ENCODE measurements at regions not wholly inside any gene's neighbourhood (a gene's known extent, or its start where the extent isn't known, plus 50 kb on each side); places are given as distances from the start of the nearest gene placed in this dataset.
A peak's percentile ranks its signal among the peaks of the same experiment; 100 is the strongest.

DNA sequence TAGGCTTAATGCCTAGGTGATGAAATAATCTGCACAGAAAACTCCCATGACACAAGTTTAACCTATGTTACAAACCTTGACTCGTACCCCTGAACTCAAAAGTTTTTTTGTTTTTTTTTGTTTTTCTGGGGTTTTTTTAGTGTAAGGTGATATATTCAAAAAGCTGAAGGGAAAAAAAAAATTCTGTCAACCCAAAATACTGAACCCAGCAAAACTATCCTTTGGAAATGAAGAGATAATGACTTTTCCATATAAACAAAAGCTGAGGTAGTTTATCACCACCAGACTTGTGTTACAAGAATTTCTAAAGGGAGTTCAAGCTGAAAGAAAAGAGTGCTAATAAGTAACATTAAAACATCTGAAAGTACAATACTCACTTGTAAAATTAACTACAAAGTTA lies 448.1 kb downstream of the KCNH5 start:
- Histone ChIP-seq H3K9me3 (replicated peaks in 1 of 2; ENCODE audit: control insufficient read depth in 2 of 2, insufficient read depth in 1 of 2, low read depth in 1 of 2, low read length in 2 of 2) (no peaks in the 10 kb centered on the region), H3K79me1 (ENCODE audit: low read depth, low read length) (no peaks in the 10 kb centered on the region), H2BK120ac (ENCODE audit: low read depth, low read length) (no peak overlapping the region), H2BK12ac (ENCODE audit: low read length) (no peak overlapping the region), H4K91ac (ENCODE audit: low read depth, low read length, poor library complexity) (no peak overlapping the region), H2AFZ (ENCODE audit: low read length) (no peak overlapping the region), H3K4me1 (ENCODE audit: control insufficient read depth in 2 of 2, insufficient read depth in 1 of 2, low read depth in 1 of 2, low read length in 2 of 2) (no peaks in the 10 kb centered on the region), H3K36me3 (replicated peaks in 1 of 2; ENCODE audit: control insufficient read depth in 2 of 2, insufficient read depth in 2 of 2, low read length in 2 of 2) (no peaks in the 10 kb centered on the region), H3K4ac (ENCODE audit: low read length) (no peak overlapping the region), H3K14ac (ENCODE audit: low read length) (no peak overlapping the region), H2BK15ac (ENCODE audit: low read length) (no peak overlapping the region), H3K27ac (replicated peaks; ENCODE audit: low read length) (no peak overlapping the region), H3K4me2 (ENCODE audit: insufficient read depth, low read length, poor library complexity, severe bottlenecking) (no peak overlapping the region), H3K18ac (ENCODE audit: low read length) (no peak overlapping the region), H3K23ac (ENCODE audit: low read depth, low read length, poor library complexity) (no peak overlapping the region), H3K4me3 (ENCODE audit: low read length in 2 of 2) (no peak overlapping the region), H4K8ac (ENCODE audit: low read depth, low read length) (no peak overlapping the region), H3K9ac (ENCODE audit: low read depth, low read length, poor library complexity) (no peak overlapping the region), H3K27me3 (ENCODE audit: control insufficient read depth in 3 of 3, insufficient read depth in 3 of 3, low read depth in 1 of 3, low read length in 3 of 3) (no peaks in the 10 kb centered on the region), H2AK5ac (ENCODE audit: low read depth, low read length) (no peak overlapping the region), H2BK5ac (ENCODE audit: low read length) (no peak overlapping the region)
- no peak for DNase-seq (ENCODE audit: low spot score)
- WGBS, 2 donors (ENCODE audit: extremely low coverage in 2 of 2, insufficient read length in 2 of 2, insufficient replicate concordance in 1 of 2), result no CpG with 5 or more reads among the region's 1 CpG

DNA sequence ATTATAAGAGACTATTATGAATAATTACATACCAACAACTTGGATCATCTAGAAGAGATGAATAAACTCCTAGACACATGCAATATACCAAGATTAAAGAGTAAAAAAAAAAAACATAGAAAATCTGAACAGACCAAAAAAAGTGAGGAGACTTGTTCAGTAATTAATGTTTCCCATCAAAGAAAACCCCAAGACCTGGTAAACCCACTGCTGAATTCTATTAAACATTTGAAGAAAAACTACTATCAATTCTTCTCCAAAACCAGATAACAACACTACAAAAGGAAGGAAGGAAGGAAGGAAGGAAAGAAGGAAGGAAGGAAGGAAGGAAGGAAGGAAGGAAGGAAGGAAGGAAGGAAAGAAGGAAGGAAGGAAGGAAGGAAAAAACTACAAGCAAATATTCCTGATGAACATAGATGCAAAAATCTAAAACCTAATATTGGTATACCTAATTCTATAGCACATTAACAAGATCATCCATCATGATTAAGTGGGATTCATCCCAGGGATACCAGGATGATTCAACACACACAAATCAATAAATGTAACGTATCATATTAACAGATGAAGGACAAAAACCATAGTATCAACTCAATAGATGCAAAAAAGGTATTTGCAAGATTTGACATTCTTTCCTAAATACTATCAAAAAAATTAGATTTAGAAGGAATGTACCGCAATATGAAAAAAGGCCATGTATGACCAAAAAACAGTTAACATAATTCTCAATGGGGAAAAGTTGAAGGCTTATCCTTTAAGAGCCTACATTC lies 445.5 kb downstream of the KCNH5 start:
- Histone ChIP-seq H3K14ac (ENCODE audit: low read length) (no peak overlapping the region), H3K18ac (ENCODE audit: low read length) (no peak overlapping the region)
- no CpG with 5 or more reads among the region's 2 CpGs for WGBS, 2 donors (ENCODE audit: extremely low coverage in 2 of 2, insufficient read length in 2 of 2, insufficient replicate concordance in 1 of 2)

DNA sequence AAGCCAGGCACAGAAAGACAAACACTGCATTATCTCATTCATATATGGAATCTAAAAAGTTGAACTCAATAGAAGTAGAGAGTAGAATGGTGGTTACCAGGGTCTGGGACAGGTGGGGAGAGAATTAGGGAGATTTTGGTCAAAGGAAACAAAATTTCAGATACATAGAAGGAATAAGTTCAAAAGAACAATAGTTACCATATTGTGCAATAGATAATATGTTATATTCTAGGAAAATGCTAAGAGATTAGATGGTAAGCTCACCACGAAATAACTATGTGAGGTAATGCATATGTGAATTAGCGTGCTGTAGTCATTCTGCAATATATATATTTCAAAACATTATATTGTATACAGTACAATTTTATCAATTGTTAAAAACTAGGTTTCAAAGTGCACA lies 442.5 kb downstream of the KCNH5 start:
- WGBS, 2 donors (ENCODE audit: extremely low coverage in 2 of 2, insufficient read length in 2 of 2, insufficient replicate concordance in 1 of 2), result no CpG with 5 or more reads among the region's 2 CpGs
- H3K23ac ChIP-seq (ENCODE audit: low read depth, low read length, poor library complexity), result no peak overlapping the region
- no peak overlapping the region for H3K9ac ChIP-seq (ENCODE audit: low read depth, low read length, poor library complexity)
- H4K91ac ChIP-seq (ENCODE audit: low read depth, low read length, poor library complexity), result no peak overlapping the region
- H3K9me3 ChIP-seq (replicated peaks in 1 of 2; ENCODE audit: control insufficient read depth in 2 of 2, insufficient read depth in 1 of 2, low read depth in 1 of 2, low read length in 2 of 2), result no peaks in the 10 kb centered on the region
- no peak overlapping the region for H3K27ac ChIP-seq (replicated peaks; ENCODE audit: low read length)
- no peaks in the 10 kb centered on the region for H3K36me3 ChIP-seq (replicated peaks in 1 of 2; ENCODE audit: control insufficient read depth in 2 of 2, insufficient read depth in 2 of 2, low read length in 2 of 2)
- H3K4me1 ChIP-seq (ENCODE audit: control insufficient read depth in 2 of 2, insufficient read depth in 1 of 2, low read depth in 1 of 2, low read length in 2 of 2), result no peaks in the 10 kb centered on the region
- H2BK120ac ChIP-seq (ENCODE audit: low read depth, low read length), result no peak overlapping the region
- no peak overlapping the region for H3K4ac ChIP-seq (ENCODE audit: low read length)
- DNase-seq (ENCODE audit: low spot score), result no peak
- H3K79me1 ChIP-seq (ENCODE audit: low read depth, low read length), result no peaks in the 10 kb centered on the region
- H2AFZ ChIP-seq (ENCODE audit: low read length), result no peak overlapping the region
- H2BK12ac ChIP-seq (ENCODE audit: low read length), result no peak overlapping the region
- H3K27me3 ChIP-seq (ENCODE audit: control insufficient read depth in 3 of 3, insufficient read depth in 3 of 3, low read depth in 1 of 3, low read length in 3 of 3), result no peaks in the 10 kb centered on the region
- no peak overlapping the region for H2BK15ac ChIP-seq (ENCODE audit: low read length)
- H4K8ac ChIP-seq (ENCODE audit: low read depth, low read length), result no peak overlapping the region
- no peak overlapping the region for H3K4me2 ChIP-seq (ENCODE audit: insufficient read depth, low read length, poor library complexity, severe bottlenecking)
- no peak overlapping the region for H3K14ac ChIP-seq (ENCODE audit: low read length)
- H3K4me3 ChIP-seq (ENCODE audit: low read length in 2 of 2), result no peak overlapping the region
- no peak overlapping the region for H2BK5ac ChIP-seq (ENCODE audit: low read length)
- H2AK5ac ChIP-seq (ENCODE audit: low read depth, low read length), result no peak overlapping the region
- no peak overlapping the region for H3K18ac ChIP-seq (ENCODE audit: low read length)

More for the DNA sequence above, 445.5 kb downstream of the KCNH5 start:
- no peak overlapping the region for H2AFZ ChIP-seq (ENCODE audit: low read length)
- H3K4me2 ChIP-seq (ENCODE audit: insufficient read depth, low read length, poor library complexity, severe bottlenecking), result no peak overlapping the region
- H3K4me1 ChIP-seq (ENCODE audit: control insufficient read depth in 2 of 2, insufficient read depth in 1 of 2, low read depth in 1 of 2, low read length in 2 of 2), result no peaks in the 10 kb centered on the region
- no peak overlapping the region for H3K9ac ChIP-seq (ENCODE audit: low read depth, low read length, poor library complexity)
- H2BK12ac ChIP-seq (ENCODE audit: low read length), result no peak overlapping the region
- no peak overlapping the region for H2BK5ac ChIP-seq (ENCODE audit: low read length)
- H3K27me3 ChIP-seq (ENCODE audit: control insufficient read depth in 3 of 3, insufficient read depth in 3 of 3, low read depth in 1 of 3, low read length in 3 of 3), result no peaks in the 10 kb centered on the region
- no peak overlapping the region for H3K23ac ChIP-seq (ENCODE audit: low read depth, low read length, poor library complexity)
- H3K9me3 ChIP-seq (replicated peaks in 1 of 2; ENCODE audit: control insufficient read depth in 2 of 2, insufficient read depth in 1 of 2, low read depth in 1 of 2, low read length in 2 of 2), result no peaks in the 10 kb centered on the region
- no peak overlapping the region for H3K27ac ChIP-seq (replicated peaks; ENCODE audit: low read length)
- H3K36me3 ChIP-seq (replicated peaks in 1 of 2; ENCODE audit: control insufficient read depth in 2 of 2, insufficient read depth in 2 of 2, low read length in 2 of 2), result no peaks in the 10 kb centered on the region
- no peak overlapping the region for H2BK120ac ChIP-seq (ENCODE audit: low read depth, low read length)
- H3K4ac ChIP-seq (ENCODE audit: low read length), result no peak overlapping the region
- H4K8ac ChIP-seq (ENCODE audit: low read depth, low read length), result no peak overlapping the region
- no peaks in the 10 kb centered on the region for H3K79me1 ChIP-seq (ENCODE audit: low read depth, low read length)
- no peak for DNase-seq (ENCODE audit: low spot score)
- no peak overlapping the region for H4K91ac ChIP-seq (ENCODE audit: low read depth, low read length, poor library complexity)
- H3K4me3 ChIP-seq (ENCODE audit: low read length in 2 of 2), result no peak overlapping the region
- no peak overlapping the region for H2AK5ac ChIP-seq (ENCODE audit: low read depth, low read length)
- no peak overlapping the region for H2BK15ac ChIP-seq (ENCODE audit: low read length)

DNA sequence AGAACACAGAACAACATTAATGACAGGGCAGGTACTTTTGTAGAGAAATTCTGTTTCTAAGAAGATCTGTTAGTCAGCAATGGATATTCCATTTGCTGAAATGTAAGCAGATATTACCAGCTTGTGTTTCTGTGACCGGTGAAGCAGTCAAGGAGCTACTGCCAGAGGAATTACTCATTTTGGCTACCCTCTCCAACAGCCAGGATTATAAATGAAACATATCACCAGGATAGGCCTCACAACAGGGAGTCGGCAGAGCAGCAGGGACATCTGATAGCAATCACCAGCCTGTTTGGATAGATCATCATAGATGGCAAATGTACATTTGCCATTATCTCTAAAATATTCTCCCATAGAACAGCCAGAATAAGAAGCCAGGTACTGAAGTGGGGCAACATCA lies 440.7 kb downstream of the KCNH5 start:
- H4K91ac ChIP-seq (ENCODE audit: low read depth, low read length, poor library complexity), result no peak overlapping the region
- H3K9ac ChIP-seq (ENCODE audit: low read depth, low read length, poor library complexity), result no peak overlapping the region
- no peaks in the 10 kb centered on the region for H3K27me3 ChIP-seq (ENCODE audit: control insufficient read depth in 3 of 3, insufficient read depth in 3 of 3, low read depth in 1 of 3, low read length in 3 of 3)
- no peaks in the 10 kb centered on the region for H3K36me3 ChIP-seq (replicated peaks in 1 of 2; ENCODE audit: control insufficient read depth in 2 of 2, insufficient read depth in 2 of 2, low read length in 2 of 2)
- H3K23ac ChIP-seq (ENCODE audit: low read depth, low read length, poor library complexity), result no peak overlapping the region
- H3K79me1 ChIP-seq (ENCODE audit: low read depth, low read length), result no peaks in the 10 kb centered on the region
- no peak for DNase-seq (ENCODE audit: low spot score)
- no peaks in the 10 kb centered on the region for H3K9me3 ChIP-seq (replicated peaks in 1 of 2; ENCODE audit: control insufficient read depth in 2 of 2, insufficient read depth in 1 of 2, low read depth in 1 of 2, low read length in 2 of 2)
- no peak overlapping the region for H2BK12ac ChIP-seq (ENCODE audit: low read length)
- H3K4ac ChIP-seq (ENCODE audit: low read length), result no peak overlapping the region
- H3K4me3 ChIP-seq (ENCODE audit: low read length in 2 of 2), result no peak overlapping the region
- no peak overlapping the region for H2AK5ac ChIP-seq (ENCODE audit: low read depth, low read length)
- no peak overlapping the region for H3K18ac ChIP-seq (ENCODE audit: low read length)
- no CpG with 5 or more reads among the region's 2 CpGs for WGBS, 2 donors (ENCODE audit: extremely low coverage in 2 of 2, insufficient read length in 2 of 2, insufficient replicate concordance in 1 of 2)
- H3K4me1 ChIP-seq (ENCODE audit: control insufficient read depth in 2 of 2, insufficient read depth in 1 of 2, low read depth in 1 of 2, low read length in 2 of 2), result no peaks in the 10 kb centered on the region
- H2BK15ac ChIP-seq (ENCODE audit: low read length), result no peak overlapping the region
- no peak overlapping the region for H2BK120ac ChIP-seq (ENCODE audit: low read depth, low read length)
- no peak overlapping the region for H2AFZ ChIP-seq (ENCODE audit: low read length)
- no peak overlapping the region for H3K27ac ChIP-seq (replicated peaks; ENCODE audit: low read length)
- no peak overlapping the region for H3K14ac ChIP-seq (ENCODE audit: low read length)
- H2BK5ac ChIP-seq (ENCODE audit: low read length), result no peak overlapping the region
- peak overlapping the region; percentile 4 for H4K8ac ChIP-seq (ENCODE audit: low read depth, low read length)
- H3K4me2 ChIP-seq (ENCODE audit: insufficient read depth, low read length, poor library complexity, severe bottlenecking), result no peak overlapping the region
